Liver (tissue), 8 donors: ENCODE measurements at regions not wholly inside any gene's neighbourhood (a gene's known extent, or its start where the extent isn't known, plus 50 kb on each side); places are given as distances from the start of the nearest gene placed in this dataset.
A peak's percentile ranks its signal among the peaks of the same experiment; 100 is the strongest.

ENCODE experiments used
- DNase-seq: peaks from one replicate; pipeline ENCODE4 v3.0.0-alpha.2; 2017; ENCODE audit warnings: low spot score
- H3K27ac ChIP-seq, 2 donors: one replicate each; pipeline ENCODE4 v1.7.0; 2013; ENCODE audit warnings: inconsistent platforms in 2 of 2, low read length in 2 of 2, control low read depth in 1 of 2, low read depth in 1 of 2, mild to moderate bottlenecking in 1 of 2
- H3K27me3 ChIP-seq, 4 donors: one replicate each; pipeline versions ENCODE4 v1.6.1 to v1.7.0; 2013; ENCODE audit warnings: low read length in 3 of 4, inconsistent platforms in 1 of 4, mild to moderate bottlenecking in 1 of 4, moderate library complexity in 1 of 4; ENCODE audit not compliant: control insufficient read depth in 4 of 4, insufficient read depth in 4 of 4
- H3K36me3 ChIP-seq, 4 donors: one replicate each; pipeline versions ENCODE4 v1.6.1 to v1.7.0; 2013; ENCODE audit warnings: low read length in 3 of 4, mild to moderate bottlenecking in 3 of 4, low read depth in 1 of 4, moderate library complexity in 1 of 4; ENCODE audit not compliant: control insufficient read depth in 4 of 4, insufficient read depth in 3 of 4
- H3K4me1 ChIP-seq, 4 donors: one replicate each; pipeline versions ENCODE4 v1.6.1 to v1.7.0; 2013; ENCODE audit warnings: low read length in 3 of 4, mild to moderate bottlenecking in 3 of 4, moderate library complexity in 1 of 4; ENCODE audit not compliant: control insufficient read depth in 4 of 4, insufficient read depth in 4 of 4
- H3K4me3 ChIP-seq, 3 donors: one replicate each; pipeline versions ENCODE4 v1.6.1 to v1.7.0; 2013; ENCODE audit warnings: low read length in 3 of 3, control low read depth in 1 of 3, low read depth in 1 of 3, mild to moderate bottlenecking in 1 of 3
- H3K9ac ChIP-seq, 2 donors: one replicate each; pipeline ENCODE4 v1.7.0; 2013; ENCODE audit warnings: low read length in 2 of 2, mild to moderate bottlenecking in 2 of 2, moderate library complexity in 2 of 2, control low read depth in 1 of 2, low read depth in 1 of 2
- H3K9me3 ChIP-seq, 4 donors: one replicate each; pipeline versions ENCODE4 v1.6.1 to v1.7.0; 2013; ENCODE audit warnings: low read length in 3 of 4; ENCODE audit not compliant: control insufficient read depth in 4 of 4
- ATF3 ChIP-seq: IDR thresholded peaks from 2 replicates; pipeline ENCODE4 v1.6.1; 2016; ENCODE audit warnings: antibody characterized with exemption
- CTCF ChIP-seq: fragments of 150-350 bp; IDR thresholded peaks from 2 replicates; pipeline ENCODE4 v1.5.1; 2017; ENCODE audit warnings: improper control_type of control experiment, low read depth, low read length; ENCODE audit not compliant: missing input control
- EGR1 ChIP-seq, 2 donors: IDR thresholded peaks; 2 replicates each; pipeline ENCODE4 v1.6.1; 2016 to 2018; ENCODE audit warnings: antibody characterized with exemption in 2 of 2, low read depth in 2 of 2
- FOXA1 ChIP-seq: IDR thresholded peaks from 2 replicates; pipeline ENCODE4 v1.6.1; 2016; ENCODE audit warnings: antibody characterized with exemption
- FOXA2 ChIP-seq: IDR thresholded peaks from 2 replicates; pipeline ENCODE4 v1.6.1; 2016; ENCODE audit warnings: antibody characterized with exemption
- GABPA ChIP-seq, 2 donors: IDR thresholded peaks in 1 of 2; conservative IDR thresholded peaks in 1 of 2; 2 replicates each; pipeline ENCODE4 v1.6.1; 2016; ENCODE audit warnings: antibody characterized with exemption in 2 of 2, mild to moderate bottlenecking in 1 of 2, moderate library complexity in 1 of 2
- HNF4A ChIP-seq, 2 donors: conservative IDR thresholded peaks; 2 replicates each; pipeline ENCODE4 v1.6.1; 2016; ENCODE audit warnings: antibody characterized with exemption in 2 of 2, mild to moderate bottlenecking in 2 of 2
- JUND ChIP-seq, 2 donors: IDR thresholded peaks; 2 replicates each; pipeline ENCODE4 v1.6.1; 2016; ENCODE audit warnings: antibody characterized with exemption in 2 of 2
- MAX ChIP-seq: IDR thresholded peaks from 2 replicates; pipeline ENCODE4 v1.6.1; 2016; ENCODE audit warnings: antibody characterized with exemption
- NR2F2 ChIP-seq: IDR thresholded peaks from 2 replicates; pipeline ENCODE4 v1.6.1; 2016; ENCODE audit warnings: antibody characterized with exemption
- RAD21 ChIP-seq, 2 donors: IDR thresholded peaks; 2 replicates each; pipeline ENCODE4 v1.6.1; 2016; ENCODE audit warnings: antibody characterized with exemption in 2 of 2, mild to moderate bottlenecking in 2 of 2
- REST ChIP-seq: IDR thresholded peaks from 2 replicates; pipeline ENCODE4 v1.6.1; 2016; ENCODE audit warnings: antibody characterized with exemption, mild to moderate bottlenecking
- RXRA ChIP-seq, 2 donors: IDR thresholded peaks; 2 replicates each; pipeline ENCODE4 v1.6.1; 2017 to 2018; ENCODE audit warnings: antibody characterized with exemption in 2 of 2, mild to moderate bottlenecking in 1 of 2
- SP1 ChIP-seq: IDR thresholded peaks from 2 replicates; pipeline ENCODE4 v1.6.1; 2018; ENCODE audit warnings: antibody characterized with exemption, mild to moderate bottlenecking
- TAF1 ChIP-seq: conservative IDR thresholded peaks from 2 replicates; pipeline ENCODE4 v1.6.1; 2016; ENCODE audit warnings: antibody characterized with exemption, mild to moderate bottlenecking
- YY1 ChIP-seq: IDR thresholded peaks from 2 replicates; pipeline ENCODE4 v1.6.1; 2016; ENCODE audit warnings: antibody characterized with exemption, mild to moderate bottlenecking
- ZBTB33 ChIP-seq: IDR thresholded peaks from 2 replicates; pipeline ENCODE4 v1.6.1; 2016; ENCODE audit warnings: antibody characterized with exemption
- WGBS: extraction: QIAGEN DNeasy Blood & Tissue Kit; methylation state at CpG from one replicate; pipeline ENCODE4 v1.1.7; 2013; 5-methylcytosine and 5-hydroxymethylcytosine counted together
- donor health status: healthy.
- donor health status: healthy.
- donor health status: healthy.
- donor health status: healthy.
- donor health status: healthy.

GRCh38 chr4:124333466-124333865 lies 379.1 kb downstream of the ANKRD50 start:
- Histone ChIP-seq H3K36me3 (no peaks in the 10 kb centered on the region), H3K27ac (no peak overlapping the region), H3K9me3 (no peaks in the 10 kb centered on the region), H3K9ac (no peak overlapping the region), H3K4me3 (no peak overlapping the region), H3K4me1 (peaks cover 0 to 2% (median 0%) of the 10 kb centered on the region in 4 donors), H3K27me3 (no peaks in the 10 kb centered on the region)
- 57% methylated on average over 4 of the region's 4 CpGs for WGBS
- TF ChIP-seq SP1 (no peak), CTCF (no peak), YY1 (no peak), FOXA2 (no peak), GABPA (IDR thresholded peaks at IDR 0.05 in 1 of 2, conservative IDR thresholded peaks at IDR 0.05 in 1 of 2) (no peak), RXRA (IDR thresholded peaks at IDR 0.05) (no peak), JUND (IDR thresholded peaks at IDR 0.05) (no peak), NR2F2 (no peak), ATF3 (no peak), TAF1 (no peak), EGR1 (IDR thresholded peaks at IDR 0.05; ENCODE audit: low read depth in 2 of 2) (no peak), FOXA1 (no peak), REST (no peak), ZBTB33 (no peak)
- no peak for DNase-seq

- TF ChIP-seq HNF4A (conservative IDR thresholded peaks at IDR 0.05) = peak in 1 of 2 donors; percentile 21
- peak; percentile 53 for TF ChIP-seq CTCF
- peak; percentile 89 to 94 for TF ChIP-seq RAD21 (IDR thresholded peaks at IDR 0.05)
- TF ChIP-seq MAX = no peak
- H3K4me1 ChIP-seq = peaks cover 0 to 2% (median 0%) of the 10 kb centered on the region in 4 donors
- no peaks in the 10 kb centered on the region for H3K27me3 ChIP-seq
- H3K9ac ChIP-seq = no peak overlapping the region
- H3K4me3 ChIP-seq = no peak overlapping the region
- WGBS = 2% methylated on average over 3 of the region's 3 CpGs
- H3K36me3 ChIP-seq = no peaks in the 10 kb centered on the region
- H3K9me3 ChIP-seq = no peaks in the 10 kb centered on the region
- DNase-seq = no peak
- H3K27ac ChIP-seq = no peak overlapping the region
These were observed 378.4 kb downstream of the ANKRD50 start for GRCh38 chr4:124334119-124334518.
